ENCODE measurements at regions not wholly inside any gene's neighbourhood (a gene's known extent, or its start where the extent isn't known, plus 50 kb on each side); places are given as distances from the start of the nearest gene placed in this dataset.

GRCh38 chr6:14790976-14791375 lies 454.9 kb upstream of the JARID2 start:
- no peak overlapping the region for H3K4me3 Mint-ChIP-seq
- H3K36me3 Mint-ChIP-seq = no peaks in the 10 kb centered on the region
- H3K9me3 Mint-ChIP-seq = no peaks in the 10 kb centered on the region
- peaks cover 32% of the 10 kb centered on the region for H3K4me1 Mint-ChIP-seq
- no peak for DNase-seq (ENCODE audit: low spot score in 2 of 2, unreplicated experiment in 2 of 2)
- peaks cover 14% of the 10 kb centered on the region for H3K27me3 Mint-ChIP-seq (ENCODE audit: low read depth)
- TF ChIP-seq CTCF (IDR thresholded peaks at IDR 0.05; ENCODE audit: unreplicated experiment) = no peak
- no peak overlapping the region for H3K27ac Mint-ChIP-seq

- Mint-ChIP-seq H3K27ac (no peak overlapping the region), H3K4me1 (peaks cover 32% of the 10 kb centered on the region), H3K4me3 (no peak overlapping the region), H3K27me3 (ENCODE audit: low read depth) (peaks cover 18% of the 10 kb centered on the region), H3K9me3 (no peaks in the 10 kb centered on the region), H3K36me3 (no peaks in the 10 kb centered on the region)
- no peak for TF ChIP-seq CTCF (IDR thresholded peaks at IDR 0.05; ENCODE audit: unreplicated experiment)
- no peak for DNase-seq (ENCODE audit: low spot score in 2 of 2, unreplicated experiment in 2 of 2)
Measured at GRCh38 chr6:14791526-14791925, 454.3 kb upstream of the JARID2 start.

GRCh38 chr6:14792118-14792955 lies 453.5 kb upstream of the JARID2 start:
- Mint-ChIP-seq H3K27me3 (ENCODE audit: low read depth) (peaks cover 18% of the 10 kb centered on the region), H3K4me3 (no peak overlapping the region), H3K27ac (peak overlapping the region; percentile 0), H3K36me3 (no peaks in the 10 kb centered on the region), H3K9me3 (no peaks in the 10 kb centered on the region), H3K4me1 (peaks cover 32% of the 10 kb centered on the region)
- no peak for TF ChIP-seq CTCF (IDR thresholded peaks at IDR 0.05; ENCODE audit: unreplicated experiment)
- no peak for DNase-seq (ENCODE audit: low spot score in 2 of 2, unreplicated experiment in 2 of 2)

- no peaks in the 10 kb centered on the region for H3K36me3 Mint-ChIP-seq
- DNase-seq (ENCODE audit: low spot score in 2 of 2, unreplicated experiment in 2 of 2) = no peak
- H3K27ac Mint-ChIP-seq = no peak overlapping the region
- TF ChIP-seq CTCF (IDR thresholded peaks at IDR 0.05; ENCODE audit: unreplicated experiment) = no peak
- H3K27me3 Mint-ChIP-seq (ENCODE audit: low read depth) = peaks cover 19% of the 10 kb centered on the region
- no peaks in the 10 kb centered on the region for H3K9me3 Mint-ChIP-seq
- no peak overlapping the region for H3K4me3 Mint-ChIP-seq
- peaks cover 20% of the 10 kb centered on the region for H3K4me1 Mint-ChIP-seq
Measured at GRCh38 chr6:14795451-14795850, 450.4 kb upstream of the JARID2 start.

GRCh38 chr6:14796974-14797762 lies 448.7 kb upstream of the JARID2 start:
- Mint-ChIP-seq H3K27ac (no peak overlapping the region), H3K4me1 (peaks cover 14% of the 10 kb centered on the region), H3K4me3 (no peak overlapping the region), H3K9me3 (no peaks in the 10 kb centered on the region), H3K27me3 (ENCODE audit: low read depth) (peaks cover 19% of the 10 kb centered on the region), H3K36me3 (no peaks in the 10 kb centered on the region)
- DNase-seq (ENCODE audit: low spot score in 2 of 2, unreplicated experiment in 2 of 2) = no peak
- no peak for TF ChIP-seq CTCF (IDR thresholded peaks at IDR 0.05; ENCODE audit: unreplicated experiment)
